NCI-H345 treated with DMSO at 0.1 percent for 48 hours (cell line): ENCODE measurements at regions not wholly inside any gene's neighbourhood (a gene's known extent, or its start where the extent isn't known, plus 50 kb on each side); places are given as distances from the start of the nearest gene placed in this dataset.
"Not testable (repeated sequence)": the region's sequence is repeated elsewhere in the genome, so short reads cannot be mapped to it uniquely, and the experiment has no call there.

Experiments used
- DNase-seq: peaks from one replicate; lab custom pipeline; 2025; ENCODE audit not compliant: unreplicated experiment; lab: John Stamatoyannopoulos, UW

DNA sequence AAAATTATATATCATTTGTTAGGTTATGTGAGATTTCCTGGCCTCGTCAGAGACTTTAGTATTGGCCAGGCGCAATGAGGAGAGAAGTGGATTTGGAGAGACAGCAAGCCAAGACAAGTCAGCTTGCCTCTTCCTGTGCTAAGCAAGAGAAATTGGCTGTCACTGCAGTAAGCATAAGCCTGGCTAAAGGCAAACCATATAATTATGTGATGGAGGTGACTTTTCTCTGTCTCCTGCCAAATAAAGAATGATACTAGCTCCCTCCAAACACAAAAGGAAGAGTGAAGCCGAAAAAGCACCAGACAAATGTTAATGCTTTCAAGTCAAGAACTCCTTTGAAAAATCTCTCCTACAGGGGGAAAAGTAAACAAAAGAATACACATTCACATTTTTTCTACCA lies 2246.0 kb downstream of the ARAP2 start:
- DNase-seq, result peak; percentile 5

DNA sequence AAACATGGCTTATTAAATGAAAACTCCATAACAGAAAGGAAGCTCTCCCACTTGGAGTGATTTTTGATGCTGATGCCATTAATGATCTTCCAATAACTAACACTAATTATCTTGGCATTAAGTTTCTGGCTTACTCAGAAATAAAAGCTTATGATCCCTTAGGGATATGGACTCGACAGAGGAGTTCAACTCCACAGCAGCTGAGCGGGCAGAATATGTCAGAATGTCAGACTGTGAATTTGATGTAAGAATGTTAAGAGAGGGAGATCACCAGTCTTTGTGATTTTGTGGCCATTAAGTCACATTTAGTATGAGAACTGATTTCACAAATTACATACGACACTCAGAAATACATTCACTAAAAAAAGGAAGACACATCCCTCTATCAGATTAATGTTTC lies 2244.0 kb downstream of the ARAP2 start:
- no peak for DNase-seq

DNA sequence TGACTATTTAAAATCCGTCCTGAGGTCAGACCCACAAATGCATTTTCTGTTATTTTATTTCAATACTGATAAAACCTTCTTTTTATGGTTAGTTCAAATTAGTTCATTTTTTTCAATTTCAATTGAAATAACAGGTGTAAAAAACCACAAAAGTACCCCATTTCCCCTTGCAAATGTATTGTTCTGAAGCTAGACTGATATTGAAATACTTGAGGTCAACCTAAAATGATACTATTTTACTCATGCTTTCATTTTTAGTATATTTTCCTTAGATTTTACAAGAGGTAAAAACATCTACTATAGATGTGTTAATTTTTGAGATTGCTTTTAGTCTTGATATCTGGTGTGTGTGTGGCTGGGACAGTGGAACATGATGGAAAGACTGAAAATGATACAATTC lies 2237.8 kb downstream of the ARAP2 start:
- DNase-seq, result not testable (repeated sequence)

DNA sequence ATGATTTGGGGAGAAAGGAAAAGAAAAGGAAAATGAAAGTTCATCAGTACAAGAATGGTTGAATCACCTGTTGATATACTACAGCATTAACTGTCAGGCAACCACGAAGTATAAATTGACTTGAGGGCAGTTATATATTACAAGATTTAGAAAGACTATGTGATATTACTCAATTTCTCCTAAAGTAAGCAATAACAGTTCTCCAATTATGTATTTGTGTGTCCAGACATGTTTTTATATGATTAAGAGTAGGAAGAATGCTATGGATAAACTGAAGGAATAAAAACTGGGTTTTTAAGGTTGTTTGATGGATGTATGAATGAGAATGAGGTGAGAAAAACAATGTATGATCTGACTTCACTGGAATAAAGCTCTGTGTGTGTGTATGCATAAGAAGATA lies 2234.4 kb downstream of the ARAP2 start:
- DNase-seq, result no peak

DNA sequence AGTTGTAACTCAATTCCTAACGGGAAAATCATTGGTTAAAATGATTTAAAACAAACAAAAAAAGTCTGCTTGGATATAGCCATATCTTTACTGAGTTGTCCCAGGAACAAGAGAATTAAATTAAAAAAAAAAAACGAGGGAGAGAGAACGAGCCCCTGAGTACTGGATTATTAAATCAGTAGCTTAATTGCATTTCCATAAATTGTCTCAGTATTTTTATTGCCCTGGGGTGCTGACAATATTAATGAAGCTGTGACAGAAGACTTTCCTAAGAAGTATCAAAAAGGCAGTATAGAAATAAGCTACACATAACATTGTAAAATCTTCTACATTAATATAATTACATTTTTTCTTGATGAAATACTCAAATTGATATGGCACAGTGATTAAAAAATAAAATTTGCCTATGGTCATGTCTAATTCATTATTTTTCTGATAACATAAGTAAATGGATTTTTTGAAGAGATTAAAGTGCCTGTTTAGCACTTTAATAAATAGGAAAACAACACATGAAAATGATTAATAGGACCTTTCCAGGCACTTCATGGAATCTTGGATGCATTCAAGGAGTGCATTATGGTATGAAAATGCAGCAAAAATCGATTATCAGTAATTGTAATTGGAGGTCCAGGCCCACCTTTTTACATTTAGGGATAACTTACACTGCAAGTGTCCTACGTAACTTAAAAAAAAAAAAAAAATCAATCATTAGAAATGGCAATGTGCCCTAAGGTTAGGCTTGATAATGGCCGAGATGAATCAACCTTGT lies 2233.4 kb downstream of the ARAP2 start:
- DNase-seq, result no peak

DNA sequence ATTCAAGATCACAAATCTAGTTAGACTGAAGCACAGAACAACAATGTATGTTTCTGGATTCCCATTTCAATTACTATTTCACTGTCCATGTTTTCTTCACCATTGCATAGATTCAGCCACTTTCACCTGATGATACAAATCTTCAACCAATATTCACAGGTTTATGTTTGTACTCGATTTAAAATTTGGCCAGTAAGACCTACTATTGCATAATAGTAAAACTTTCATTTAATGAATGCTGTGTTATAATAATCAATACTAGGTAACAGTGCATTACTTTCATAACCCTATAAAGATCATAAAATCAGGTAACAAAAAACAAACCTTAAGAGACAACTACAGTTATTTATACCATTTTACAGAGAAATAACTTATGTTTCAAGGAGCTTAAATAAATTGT lies 2209.1 kb downstream of the ARAP2 start:
- DNase-seq, result no peak

DNA sequence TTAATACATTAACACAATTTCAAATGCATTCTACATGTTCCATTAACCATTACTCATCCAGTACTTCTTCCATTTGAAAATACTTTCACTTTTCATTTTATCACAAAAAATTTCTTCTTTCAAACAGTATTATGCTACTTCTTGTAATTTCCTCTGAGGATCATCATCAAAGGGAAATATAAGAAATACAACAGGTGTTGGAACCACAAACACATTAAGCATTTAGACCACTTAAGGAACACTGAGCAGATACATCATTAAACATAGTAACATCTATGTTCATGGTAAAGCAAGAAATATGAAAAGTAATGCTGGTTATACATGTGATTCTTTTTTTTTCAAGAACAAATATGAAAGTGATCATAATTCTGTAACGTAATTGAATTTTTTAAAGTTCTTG lies 2207.0 kb downstream of the ARAP2 start:
- DNase-seq, result no peak

DNA sequence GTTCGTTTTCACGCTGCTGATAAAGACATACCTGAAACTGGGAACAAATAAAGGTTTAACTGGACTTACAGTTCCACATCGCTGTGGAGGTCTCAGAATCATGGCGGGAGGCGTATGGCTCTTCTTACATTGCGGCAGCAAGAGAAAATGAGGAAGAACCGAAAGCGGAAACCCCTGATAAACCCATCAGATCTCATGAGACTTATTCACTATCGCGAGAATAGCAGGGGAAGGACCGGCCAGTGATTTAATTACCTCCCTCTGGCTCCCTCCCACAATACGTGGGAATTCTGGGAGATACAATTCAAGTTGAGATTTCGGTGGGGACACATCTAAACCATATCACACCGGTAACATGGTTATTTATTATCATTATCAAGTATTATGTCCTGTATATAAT lies 2204.5 kb downstream of the ARAP2 start:
- DNase-seq, result no peak

DNA sequence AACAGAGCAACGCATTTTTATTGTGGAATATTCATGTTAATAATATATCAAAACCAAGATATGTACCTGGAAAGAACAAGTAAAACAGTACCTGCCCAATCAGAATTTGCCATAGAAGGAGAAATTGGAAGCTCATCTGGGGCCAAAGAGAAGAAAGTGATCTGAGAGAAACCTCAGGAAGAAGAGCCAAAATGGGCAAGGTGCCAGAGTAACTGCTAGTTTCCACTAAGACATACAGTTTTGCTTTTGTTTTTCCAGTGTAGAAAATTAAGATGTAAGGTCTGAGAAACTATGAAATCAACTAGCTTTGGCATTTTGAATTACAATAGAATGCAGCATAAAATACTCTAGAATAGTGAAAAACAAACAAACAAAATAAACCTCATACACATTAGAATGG lies 2201.2 kb downstream of the ARAP2 start:
- DNase-seq, result no peak

DNA sequence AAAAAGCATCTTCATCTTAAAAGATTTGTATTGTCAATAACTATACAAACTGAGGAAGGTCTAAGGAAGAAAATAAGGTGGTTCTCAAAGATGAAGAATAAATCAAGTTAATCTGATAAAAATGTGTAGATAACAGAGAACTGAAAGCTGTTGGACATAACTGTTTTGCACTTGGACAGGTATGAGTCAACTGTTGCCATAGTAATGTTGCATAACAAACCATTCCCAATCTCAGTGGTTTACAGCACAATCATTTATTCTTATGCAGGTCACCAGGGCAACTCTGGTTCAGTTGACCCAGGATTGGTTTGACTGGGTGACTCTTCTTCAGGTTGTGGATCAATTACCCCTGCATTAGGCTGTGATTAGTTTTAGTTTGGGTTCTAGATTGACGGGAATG lies 2197.7 kb downstream of the ARAP2 start:
- no peak for DNase-seq

DNA sequence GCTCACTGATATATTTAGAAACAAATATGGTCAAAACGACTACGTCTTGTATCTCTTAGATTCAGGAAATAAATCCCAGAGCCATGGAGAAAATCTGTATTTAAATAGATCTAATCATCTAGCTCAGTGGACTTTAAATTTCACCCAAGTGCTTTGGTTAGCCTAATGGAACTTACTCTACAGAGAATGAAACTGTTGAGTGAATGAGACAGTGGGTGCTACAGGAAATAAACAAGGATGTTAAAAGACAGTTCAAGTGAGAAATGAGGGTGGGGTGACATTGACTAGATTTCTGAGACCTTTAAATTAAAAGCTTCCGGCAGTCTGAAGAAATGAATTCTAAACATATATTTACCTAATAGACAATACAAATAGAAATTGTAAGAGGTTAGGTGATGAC lies 2197.0 kb downstream of the ARAP2 start:
- no peak for DNase-seq

DNA sequence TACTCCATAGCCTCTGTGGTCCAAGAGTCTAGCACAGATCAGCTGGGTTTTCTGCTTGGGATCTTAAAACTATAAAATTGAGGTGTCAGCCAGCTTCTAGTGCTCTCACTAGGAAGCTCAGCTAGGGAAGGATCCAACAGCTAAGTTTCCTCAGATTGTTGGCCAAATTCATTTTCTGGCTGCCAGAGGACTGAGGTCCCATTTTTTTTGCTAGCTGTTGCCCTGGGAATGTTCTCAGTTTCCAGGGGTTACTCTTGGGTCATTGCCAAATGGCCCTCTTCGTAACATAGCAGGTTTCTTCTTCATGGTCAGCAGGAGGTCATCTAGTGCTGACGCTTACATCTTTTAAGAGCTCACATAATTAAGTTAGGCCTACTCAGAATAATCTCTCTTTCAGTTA lies 2178.2 kb downstream of the ARAP2 start:
- DNase-seq, result no peak

DNA sequence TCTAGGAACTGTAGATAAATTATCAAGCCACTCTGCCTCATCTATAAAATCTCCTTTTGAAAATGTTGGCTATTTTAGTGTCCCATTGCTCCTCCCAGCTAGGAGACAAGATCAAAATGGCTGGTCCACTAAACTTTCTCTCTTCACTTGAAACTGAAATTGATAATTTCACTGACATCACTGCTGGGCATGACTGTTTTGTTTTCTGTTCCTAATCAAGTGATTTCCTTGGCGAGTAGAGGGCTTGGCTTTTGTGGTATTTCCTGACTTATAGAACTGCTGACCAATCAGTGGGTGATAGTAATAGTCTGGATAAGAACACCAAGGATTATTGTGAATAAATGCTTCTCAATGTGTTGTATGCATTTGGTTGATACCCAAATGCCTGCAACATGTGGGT lies 2152.9 kb downstream of the ARAP2 start:
- no peak for DNase-seq

DNA sequence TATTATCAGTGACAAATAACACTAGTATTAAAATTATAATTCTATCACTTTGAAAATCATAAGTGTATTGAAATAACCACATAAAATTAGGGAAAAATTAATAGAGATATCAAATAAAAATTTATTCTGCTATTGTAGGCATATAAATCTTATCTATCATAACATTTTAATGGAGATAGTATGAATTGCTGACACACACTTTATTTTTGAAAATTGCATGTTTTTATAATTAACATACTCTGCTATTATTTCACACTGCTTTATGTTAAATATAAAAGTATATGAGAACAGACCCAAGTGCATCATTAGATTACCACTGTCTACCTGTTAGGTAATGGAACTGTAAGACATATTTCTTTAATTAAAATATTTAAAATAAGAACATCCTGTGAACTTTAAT lies 2150.2 kb downstream of the ARAP2 start:
- no peak for DNase-seq

DNA sequence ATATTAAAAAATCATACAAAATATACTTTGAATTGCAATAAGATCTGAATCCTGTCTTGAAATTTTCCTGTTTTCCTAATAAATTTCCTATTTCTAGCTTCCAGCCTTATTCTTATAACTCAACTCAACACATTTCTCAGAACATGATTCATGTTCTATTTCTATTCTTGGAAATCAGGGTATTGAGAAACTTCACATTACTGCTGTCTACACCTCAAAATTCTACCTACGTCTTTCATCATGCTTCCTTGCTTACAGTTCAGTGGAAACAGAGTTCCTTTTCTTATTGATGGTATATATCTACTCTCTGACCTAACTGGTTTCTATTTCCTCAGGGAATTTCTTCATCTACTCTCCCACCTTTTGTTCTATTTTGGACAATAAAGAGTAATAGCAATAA lies 2139.0 kb downstream of the ARAP2 start:
- no peak for DNase-seq

DNA sequence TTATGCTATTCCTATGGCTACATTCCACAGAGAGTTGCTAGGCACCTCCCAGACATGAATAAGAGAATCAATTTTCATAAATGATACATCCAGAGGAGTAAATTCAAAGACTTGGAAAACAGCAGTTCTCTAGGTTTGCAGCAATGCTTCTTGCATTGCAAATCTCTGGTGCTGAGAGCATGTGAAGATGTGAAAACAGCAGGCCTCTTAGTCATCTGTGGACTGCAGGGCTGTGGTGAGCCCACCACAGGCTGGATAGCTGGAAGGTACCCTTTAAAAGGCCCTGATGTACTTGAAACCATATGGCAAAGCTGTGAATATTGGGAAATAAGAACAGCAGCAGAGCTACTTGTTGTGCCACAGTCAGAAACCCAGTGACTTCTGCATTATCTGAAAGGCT lies 2135.9 kb downstream of the ARAP2 start:
- no peak for DNase-seq

DNA sequence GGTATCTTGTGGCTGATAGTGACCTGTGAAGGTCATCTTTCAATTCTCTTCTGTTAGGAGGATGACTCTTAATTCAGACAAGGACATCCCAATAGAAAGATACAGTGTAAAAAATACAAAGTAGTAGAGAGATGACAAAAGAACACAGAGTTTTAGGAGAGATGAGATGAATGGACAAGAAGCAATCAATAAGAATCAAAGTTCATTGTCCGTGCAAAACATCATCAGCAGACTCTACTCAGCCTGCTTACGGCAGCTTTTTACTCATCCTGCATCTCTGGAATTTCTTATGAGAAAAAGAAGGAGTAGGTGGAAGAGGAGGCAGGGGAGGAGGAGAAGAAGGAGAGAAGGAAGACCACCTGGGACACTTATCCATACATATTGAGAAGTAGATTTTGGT lies 2131.7 kb downstream of the ARAP2 start:
- no peak for DNase-seq

DNA sequence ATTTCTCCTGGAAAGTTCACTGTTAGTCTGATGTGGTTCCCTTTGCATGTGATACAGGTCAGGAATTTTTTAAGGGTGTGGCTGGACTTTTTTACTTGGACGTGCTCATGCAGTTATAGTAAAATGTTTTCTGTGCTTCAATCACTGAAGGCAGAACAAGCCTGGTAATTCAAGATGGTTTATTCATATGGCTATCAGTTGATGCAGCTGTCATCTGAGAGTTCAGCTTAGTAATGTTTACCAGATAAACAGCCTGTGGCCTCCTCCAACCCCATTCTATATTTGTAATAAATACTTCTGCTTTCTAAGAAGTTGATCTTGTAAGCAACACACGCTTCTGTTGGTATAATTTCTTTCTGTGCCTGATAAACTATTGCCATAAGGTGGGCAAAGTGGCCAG lies 2105.9 kb downstream of the ARAP2 start:
- no peak for DNase-seq

DNA sequence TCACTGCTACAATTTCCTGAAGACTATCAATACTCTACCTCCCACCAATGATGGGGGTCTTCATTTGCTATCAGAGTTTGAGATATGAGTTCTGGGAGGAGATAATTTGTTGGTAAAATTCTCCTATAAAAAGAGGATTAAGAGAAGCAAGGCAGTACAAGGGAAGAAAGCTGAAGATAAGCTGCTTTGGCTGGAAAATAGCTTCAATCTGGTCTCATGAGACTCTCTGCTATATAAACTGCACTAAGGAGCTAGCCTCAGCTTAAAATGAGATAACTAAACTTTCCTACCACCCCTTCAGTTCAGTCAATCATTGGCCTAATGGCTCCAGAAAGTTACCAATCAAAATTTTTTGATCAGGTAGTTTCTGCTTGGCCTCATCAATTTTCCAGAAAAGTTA lies 2105.0 kb downstream of the ARAP2 start:
- DNase-seq, result no peak

DNA sequence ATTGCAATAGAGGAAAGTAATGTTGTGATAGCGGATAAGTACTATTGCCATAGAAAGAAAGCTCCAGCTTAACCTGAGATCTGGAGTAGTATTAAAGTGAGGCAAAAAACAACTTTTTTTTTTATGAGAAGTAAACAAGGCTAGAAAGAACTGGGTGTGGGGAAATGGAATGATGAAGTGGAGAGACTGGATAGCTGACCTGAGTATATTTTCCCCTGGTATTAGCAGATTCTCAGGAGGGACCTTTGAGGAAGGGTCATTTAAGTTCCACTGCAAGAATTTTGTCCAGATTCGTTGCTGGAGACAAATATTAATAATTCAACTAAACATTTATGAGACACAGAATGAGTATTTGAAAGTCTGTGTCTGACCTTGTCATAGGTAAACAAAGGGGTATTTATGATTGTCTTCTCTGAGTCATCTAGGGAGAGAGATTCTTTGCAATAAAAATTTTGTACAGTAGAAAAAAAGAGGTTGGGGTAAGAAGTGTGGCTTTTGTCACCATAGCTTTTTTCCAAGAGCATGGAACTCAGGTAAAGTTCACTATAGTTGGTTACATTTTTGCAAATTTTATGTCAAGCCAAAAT lies 2095.9 kb downstream of the ARAP2 start:
- no peak for DNase-seq

DNA sequence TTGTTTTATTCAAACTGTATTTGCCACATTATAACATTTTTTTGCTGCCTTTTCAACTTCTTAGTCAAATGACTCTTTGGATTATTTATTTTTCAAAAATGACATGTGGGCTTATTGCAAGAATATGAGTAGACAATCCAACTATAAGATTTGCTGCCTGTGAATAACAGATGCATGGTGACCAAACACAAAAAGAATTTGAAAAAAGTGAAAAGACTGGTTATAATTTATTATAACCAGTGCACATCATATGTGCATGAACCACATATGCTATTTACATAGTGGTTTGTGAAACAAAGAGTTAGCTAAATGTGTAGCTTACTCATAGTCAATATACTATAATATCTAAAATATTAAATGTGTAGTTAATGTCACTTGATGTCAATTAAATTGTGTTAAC lies 2086.8 kb downstream of the ARAP2 start:
- DNase-seq, result no peak

DNA sequence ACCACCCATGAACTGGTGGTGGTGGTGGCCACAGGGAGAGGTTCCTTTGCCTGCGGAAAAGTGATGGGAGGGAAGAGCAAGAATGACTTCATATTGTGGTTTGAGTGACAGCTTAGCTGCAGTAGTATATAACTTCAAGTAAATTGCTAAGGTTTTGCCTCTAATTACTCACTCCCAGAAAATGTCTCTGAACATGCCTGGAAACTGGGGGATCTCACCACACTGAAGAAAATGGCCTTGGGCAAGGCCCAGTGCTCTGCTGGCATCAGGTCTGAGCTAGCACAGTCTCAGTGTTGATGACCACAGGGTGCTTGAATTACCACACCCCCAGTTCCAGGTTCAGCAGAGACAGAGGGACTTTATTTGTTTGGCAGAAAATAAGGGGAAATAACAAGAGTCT lies 2085.4 kb downstream of the ARAP2 start:
- DNase-seq, result no peak

DNA sequence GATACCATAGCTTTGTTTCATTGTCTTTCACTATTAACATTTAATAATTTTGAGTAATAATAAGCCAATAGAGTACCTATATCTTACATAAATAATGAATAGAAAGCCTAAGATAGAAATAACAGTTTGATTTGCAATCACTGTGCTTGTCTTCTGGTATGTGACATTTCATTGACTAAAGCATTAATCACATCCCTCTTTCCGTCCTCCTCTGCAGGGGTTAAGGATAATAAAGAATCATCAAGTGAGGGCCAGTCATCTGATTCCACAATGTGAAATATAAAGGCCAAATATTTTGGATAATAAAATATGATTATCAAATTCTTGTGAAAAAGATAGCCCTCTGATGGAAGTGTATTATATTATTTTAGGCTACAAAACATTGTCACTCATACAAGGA lies 2073.4 kb downstream of the ARAP2 start:
- no peak for DNase-seq
